ENCODE measurements at regions not wholly inside any gene's neighbourhood (a gene's known extent, or its start where the extent isn't known, plus 50 kb on each side); places are given as distances from the start of the nearest gene placed in this dataset.
"Not testable (repeated sequence)": the region's sequence is repeated elsewhere in the genome, so short reads cannot be mapped to it uniquely, and the experiment has no call there.

GRCh38 chr10:93127642-93128215, 54.0 kb downstream of the CYP26A1 start:
- H3K27ac ChIP-seq; H3K27me3 ChIP-seq; H3K36me3 ChIP-seq; H3K4me3 ChIP-seq; H3K4me1 ChIP-seq; DNase-seq (ENCODE audit: low spot score in 2 of 2): not testable (repeated sequence)
- peaks cover 0 to 30% (median 5%) of the 10 kb centered on the region in 4 donors for H3K9me3 ChIP-seq
- 94 to 96% methylated on average over 9 of the region's 9 CpGs for WGBS, 2 donors

- H3K27ac ChIP-seq = no peak overlapping the region
- H3K9me3 ChIP-seq = peaks cover 0 to 15% (median under 1%) of the 10 kb centered on the region in 4 donors
- H3K27me3 ChIP-seq = no peaks in the 10 kb centered on the region
- WGBS, 2 donors = 32 to 33% methylated on average over 6 of the region's 6 CpGs
- no peak overlapping the region for H3K4me3 ChIP-seq
- TF ChIP-seq EP300 (IDR thresholded peaks at IDR 0.05) (no peak), POLR2A (IDR thresholded peaks at IDR 0.05) (no peak), CTCF (IDR thresholded peaks at IDR 0.05) (no peak)
- H3K4me1 ChIP-seq = no peaks in the 10 kb centered on the region
- no peak for DNase-seq (ENCODE audit: low spot score in 2 of 2)
- no peaks in the 10 kb centered on the region for H3K36me3 ChIP-seq
Measured at GRCh38 chr10:93131986-93132385, 58.3 kb downstream of the CYP26A1 start.

GRCh38 chr10:93138113-93138870, 64.6 kb downstream of the CYP26A1 start:
- TF ChIP-seq POLR2A (IDR thresholded peaks at IDR 0.05) = no peak
- Histone ChIP-seq H3K27me3 (no peaks in the 10 kb centered on the region), H3K36me3 (no peaks in the 10 kb centered on the region), H3K27ac (no peak overlapping the region), H3K4me3 (no peak overlapping the region), H3K4me1 (peaks cover 0 to 5% (median 0%) of the 10 kb centered on the region in 4 donors), H3K9me3 (no peaks in the 10 kb centered on the region)
- DNase-seq (ENCODE audit: low spot score in 2 of 2) = no peak
- WGBS, 2 donors = 82 to 84% methylated on average over 11 of the region's 11 CpGs

GRCh38 chr10:93139059-93139655, 65.5 kb downstream of the CYP26A1 start:
- H3K9me3 ChIP-seq = no peaks in the 10 kb centered on the region
- no peaks in the 10 kb centered on the region for H3K36me3 ChIP-seq
- TF ChIP-seq CTCF (IDR thresholded peaks at IDR 0.05) (no peak), EP300 (IDR thresholded peaks at IDR 0.05) (no peak), POLR2A (IDR thresholded peaks at IDR 0.05) (no peak)
- WGBS, 2 donors = 63 to 68% methylated on average over 5 of the region's 5 CpGs
- H3K4me3 ChIP-seq = no peak overlapping the region
- no peak overlapping the region for H3K27ac ChIP-seq
- peaks cover 0 to 5% (median 0%) of the 10 kb centered on the region in 4 donors for H3K4me1 ChIP-seq
- DNase-seq (ENCODE audit: low spot score in 2 of 2) = no peak
- H3K27me3 ChIP-seq = no peaks in the 10 kb centered on the region

- no peak for DNase-seq (ENCODE audit: low spot score in 2 of 2)
- Histone ChIP-seq H3K27me3 (no peaks in the 10 kb centered on the region), H3K27ac (no peak overlapping the region), H3K4me3 (no peak overlapping the region), H3K4me1 (peaks cover 0 to 5% (median 0%) of the 10 kb centered on the region in 4 donors), H3K9me3 (no peaks in the 10 kb centered on the region), H3K36me3 (no peaks in the 10 kb centered on the region)
- 82 to 86% methylated on average over 3 of the region's 3 CpGs for WGBS, 2 donors
- TF ChIP-seq CTCF (IDR thresholded peaks at IDR 0.05) (no peak), POLR2A (IDR thresholded peaks at IDR 0.05) (no peak)
Measured at GRCh38 chr10:93142534-93142933, 68.8 kb downstream of the CYP26A1 start.

- Histone ChIP-seq H3K27ac (peak overlapping the region in 1 of 4 donors; percentile 41), H3K9me3 (no peaks in the 10 kb centered on the region), H3K27me3 (no peaks in the 10 kb centered on the region), H3K4me3 (no peak overlapping the region), H3K4me1 (peaks cover 0 to 5% (median 0%) of the 10 kb centered on the region in 4 donors), H3K36me3 (no peaks in the 10 kb centered on the region)
- peak in 1 of 2 donors; percentile 33 for DNase-seq (ENCODE audit: low spot score in 2 of 2)
- WGBS, 2 donors = 61 to 92% methylated on average over 1 of the region's 1 CpG
- TF ChIP-seq EP300 (IDR thresholded peaks at IDR 0.05) = peak in 1 of 2 donors; percentile 13
- no peak for TF ChIP-seq CTCF (IDR thresholded peaks at IDR 0.05)
Measured at GRCh38 chr10:93143281-93143680, 69.6 kb downstream of the CYP26A1 start.

Data from tibial nerve (tissue), 4 donors.